ENCODE measurements at regions not wholly inside any gene's neighbourhood (a gene's known extent, or its start where the extent isn't known, plus 50 kb on each side); places are given as distances from the start of the nearest gene placed in this dataset.
"Not testable (repeated sequence)": the region's sequence is repeated elsewhere in the genome, so short reads cannot be mapped to it uniquely, and the experiment has no call there.

- DNase-seq, result no peak
These were observed 89.4 kb downstream of the ZNF675 start for GRCh38 chr19:23597661-23598060.

- no peak for DNase-seq
These were observed 90.1 kb downstream of the ZNF675 start for GRCh38 chr19:23596872-23597271.

GRCh38 chr19:23594311-23594710, 92.7 kb downstream of the ZNF675 start:
- DNase-seq, result not testable (repeated sequence)

GRCh38 chr19:23587546-23587945, 99.5 kb downstream of the ZNF675 start:
- DNase-seq, result no peak

DNA sequence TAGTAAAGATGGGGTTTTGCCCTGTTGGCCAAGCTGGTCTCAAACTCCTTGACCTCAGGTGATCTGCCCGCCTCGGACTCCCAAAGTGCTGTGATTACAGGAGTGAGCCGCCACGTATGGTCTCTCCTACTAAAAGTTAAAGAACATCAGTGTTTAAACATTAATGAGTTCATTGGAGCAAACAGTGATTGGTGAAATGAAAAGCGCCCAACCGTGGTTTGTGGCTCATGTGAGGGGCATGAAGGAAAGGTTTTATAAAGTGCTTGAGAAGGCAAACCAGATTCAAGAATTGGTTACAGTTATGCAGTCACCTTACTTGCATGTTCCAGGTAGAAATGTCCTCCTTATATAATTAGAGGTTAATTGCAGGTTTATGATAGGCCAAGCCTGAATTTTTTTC, 109.5 kb downstream of the ZNF675 start:
- no peak for DNase-seq

DNA sequence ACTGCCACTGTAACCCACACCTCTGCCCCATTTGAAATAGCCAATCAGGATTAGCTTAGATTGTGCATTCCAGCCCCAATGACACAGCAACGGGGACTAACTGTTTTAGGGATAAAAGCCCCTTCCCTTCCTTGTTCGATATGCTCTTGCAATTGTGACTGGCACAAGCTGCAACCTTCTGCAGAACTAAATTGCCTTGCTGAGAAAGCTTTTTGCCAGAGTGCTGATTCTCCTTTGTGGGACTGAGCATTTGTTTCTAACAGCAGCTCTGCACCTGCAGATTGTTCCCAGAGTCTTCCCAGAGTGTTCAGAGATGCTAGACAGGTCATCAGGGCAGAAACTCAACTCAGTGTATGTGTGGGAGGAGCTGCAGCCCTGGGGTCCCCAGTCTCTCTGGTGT, 115.8 kb downstream of the ZNF675 start:
- DNase-seq, result no peak

- not testable (repeated sequence) for DNase-seq
These were observed 118.9 kb downstream of the ZNF675 start for GRCh38 chr19:23568116-23568515.

- DNase-seq, result no peak
These were observed 121.8 kb downstream of the ZNF675 start for GRCh38 chr19:23565256-23565655.

DNA sequence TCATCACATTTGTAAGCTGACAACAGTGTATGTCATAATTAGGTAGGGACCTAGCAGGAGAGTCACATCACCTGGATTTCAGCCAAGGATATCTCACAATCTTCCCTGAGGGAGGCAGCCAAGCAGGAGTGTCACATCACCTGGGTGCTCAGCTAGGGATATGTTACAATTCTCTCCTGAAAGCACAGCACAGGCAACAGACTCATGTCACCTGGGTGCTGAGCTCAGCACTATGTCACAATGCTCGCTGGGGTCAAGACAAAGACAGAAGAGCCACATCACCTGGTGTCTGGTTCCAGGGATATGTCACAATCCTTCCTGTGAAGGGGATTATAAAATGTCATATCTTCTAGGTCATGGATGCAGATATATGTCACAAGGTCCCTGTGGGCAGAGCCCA, 123.7 kb downstream of the ZNF675 start:
- no peak for DNase-seq

- no peak for DNase-seq
These were observed 125.7 kb downstream of the ZNF675 start for GRCh38 chr19:23561341-23561740.

DNA sequence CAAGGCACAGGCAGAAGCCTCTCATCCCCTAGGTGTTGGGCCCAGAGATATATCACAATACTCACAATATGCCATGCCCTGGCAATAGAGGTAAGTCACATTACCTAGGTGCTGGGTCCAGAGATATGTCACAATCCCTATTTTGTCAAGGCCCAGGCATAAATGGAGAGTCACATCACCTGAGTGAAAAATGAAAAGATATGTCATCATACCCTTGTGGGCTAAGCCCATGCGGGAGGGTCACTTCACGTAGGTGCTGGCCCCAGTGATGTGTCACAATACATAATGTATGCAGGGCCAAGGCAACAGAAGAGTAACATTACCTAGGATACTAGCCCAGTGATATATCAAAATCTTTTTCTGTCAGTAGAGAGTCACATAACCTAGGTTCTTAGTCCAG, 127.0 kb downstream of the ZNF675 start:
- no peak for DNase-seq

GRCh38 chr19:23558541-23558940, 128.5 kb downstream of the ZNF675 start:
- DNase-seq, result no peak

GRCh38 chr19:23557381-23557780, 129.6 kb downstream of the ZNF675 start:
- no peak for DNase-seq

- DNase-seq, result no peak
These were observed 132.5 kb downstream of the ZNF675 start for GRCh38 chr19:23554548-23554947.

DNA sequence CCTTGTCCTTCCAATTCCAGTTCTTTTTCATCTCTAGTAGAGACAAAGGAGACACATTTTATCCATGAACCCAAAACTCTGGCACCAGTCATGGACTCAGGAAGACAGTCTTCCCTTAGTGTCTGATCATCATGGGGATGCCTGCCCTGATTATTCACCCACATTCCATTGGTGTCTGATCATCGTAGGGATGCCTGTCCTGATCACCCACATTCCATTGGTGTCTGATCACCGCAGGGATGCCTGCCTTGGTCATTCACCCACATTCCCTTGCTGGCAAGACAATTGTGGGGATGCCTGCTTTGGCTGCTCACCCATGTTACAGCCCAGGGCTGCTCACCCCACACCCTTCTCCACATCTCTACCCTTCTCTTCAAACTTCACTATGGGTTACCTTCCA, 136.9 kb downstream of the ZNF675 start:
- not testable (repeated sequence) for DNase-seq

GRCh38 chr19:23547816-23548430, 139.1 kb downstream of the ZNF675 start:
- DNase-seq, result no peak

DNA sequence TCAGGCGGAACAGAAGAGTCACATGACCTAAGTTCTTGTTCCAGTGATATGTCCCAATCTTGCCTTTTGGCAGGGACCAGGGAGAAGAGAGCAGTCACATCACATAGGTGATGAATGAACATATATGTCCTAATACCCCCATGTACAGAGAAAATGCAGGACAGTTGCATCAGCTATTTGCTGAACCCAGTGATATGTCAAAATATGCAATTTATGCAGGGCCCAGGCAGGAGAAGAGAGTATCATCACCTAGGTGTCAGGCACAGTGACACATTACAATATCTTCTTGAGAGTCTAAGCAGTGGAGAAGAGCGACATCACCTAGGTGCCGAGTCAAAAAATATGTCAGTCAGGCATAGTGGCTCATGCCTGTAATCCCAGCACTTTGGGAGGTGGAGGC, 139.9 kb downstream of the ZNF675 start:
- DNase-seq, result no peak

DNA sequence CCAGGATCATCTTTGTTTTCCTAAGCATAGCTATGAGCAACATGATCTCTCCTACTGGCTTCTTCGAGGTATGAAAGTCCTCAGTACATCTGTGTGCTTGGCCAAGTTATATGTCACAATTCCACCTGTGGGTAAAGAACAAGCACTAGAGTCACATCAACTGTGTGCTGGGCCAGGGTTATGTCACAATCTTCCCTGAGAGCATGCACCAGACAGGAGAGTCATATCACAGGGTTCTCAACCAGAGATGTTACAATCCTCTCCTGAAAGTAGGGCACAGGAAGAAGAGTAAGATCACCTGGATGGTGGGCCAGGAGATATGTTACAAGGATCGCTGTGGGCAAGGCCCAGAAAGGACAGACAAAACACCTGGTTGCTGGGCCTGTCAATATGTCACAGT, 143.7 kb downstream of the ZNF675 start:
- DNase-seq, result no peak

- DNase-seq, result no peak
These were observed 144.4 kb downstream of the ZNF675 start for GRCh38 chr19:23542562-23542961.

DNA sequence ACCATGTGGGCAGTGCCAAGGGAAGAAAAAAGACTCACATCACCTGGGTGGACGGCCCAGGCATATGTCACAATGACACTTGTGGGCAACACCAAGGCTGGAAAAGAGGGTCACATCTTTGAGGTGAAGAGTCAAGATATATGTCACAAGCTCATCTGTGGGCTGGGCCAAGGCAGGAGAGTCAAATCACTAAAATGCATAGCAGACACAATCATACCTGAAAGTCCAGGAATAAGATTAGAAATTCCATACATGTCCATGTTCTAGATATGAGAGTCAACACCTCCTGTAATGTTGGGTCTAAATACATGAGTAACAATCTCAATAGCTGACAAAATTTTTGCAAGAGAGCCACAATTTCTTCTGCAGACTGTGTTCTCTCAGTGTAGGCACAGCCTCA, 145.0 kb downstream of the ZNF675 start:
- no peak for DNase-seq

- DNase-seq, result not testable (repeated sequence)
These were observed 144.9 kb upstream of the ZNF91 start for GRCh38 chr19:23540180-23540579.

GRCh38 chr19:23539499-23539898, 144.2 kb upstream of the ZNF91 start:
- no peak for DNase-seq

DNA sequence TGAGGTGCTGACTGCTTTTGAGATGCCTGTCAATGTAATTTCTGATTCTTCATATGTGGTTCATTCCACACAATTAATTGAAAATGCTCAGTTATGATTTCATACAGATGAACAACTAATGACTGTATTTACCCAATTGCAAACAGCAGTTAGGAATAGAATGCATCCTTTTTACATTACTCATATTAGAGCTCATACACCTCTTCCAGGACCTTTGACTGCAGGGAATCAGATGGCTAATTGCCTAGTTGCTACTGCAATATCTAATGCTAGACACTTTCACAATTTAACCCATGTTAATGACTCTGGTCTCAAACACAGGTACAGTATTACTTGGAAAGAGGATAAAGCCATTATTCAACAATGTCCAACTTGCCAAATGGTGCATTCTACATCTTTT, 141.9 kb upstream of the ZNF91 start:
- not testable (repeated sequence) for DNase-seq

- DNase-seq, result not testable (repeated sequence)
These were observed 141.1 kb upstream of the ZNF91 start for GRCh38 chr19:23536341-23536740.

DNA sequence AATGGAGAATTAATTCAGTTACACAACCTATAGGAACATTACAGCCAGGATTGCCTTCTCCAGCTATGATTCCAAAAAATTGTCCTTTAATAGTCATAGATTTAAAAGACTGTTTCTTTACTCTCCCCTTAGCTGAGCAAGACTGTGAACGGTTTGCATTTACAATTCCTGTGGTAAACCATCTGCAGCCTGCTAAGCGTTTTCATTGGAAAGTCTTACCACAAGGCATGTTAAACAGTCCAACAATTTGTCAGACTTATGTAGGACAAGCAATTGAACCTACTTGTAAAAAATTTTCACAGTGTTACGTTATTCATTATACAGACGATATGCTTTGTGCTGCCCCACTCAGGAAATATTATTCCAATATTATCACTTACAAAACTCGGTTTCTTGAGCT, 140.6 kb upstream of the ZNF91 start:
- DNase-seq, result not testable (repeated sequence)

DNA sequence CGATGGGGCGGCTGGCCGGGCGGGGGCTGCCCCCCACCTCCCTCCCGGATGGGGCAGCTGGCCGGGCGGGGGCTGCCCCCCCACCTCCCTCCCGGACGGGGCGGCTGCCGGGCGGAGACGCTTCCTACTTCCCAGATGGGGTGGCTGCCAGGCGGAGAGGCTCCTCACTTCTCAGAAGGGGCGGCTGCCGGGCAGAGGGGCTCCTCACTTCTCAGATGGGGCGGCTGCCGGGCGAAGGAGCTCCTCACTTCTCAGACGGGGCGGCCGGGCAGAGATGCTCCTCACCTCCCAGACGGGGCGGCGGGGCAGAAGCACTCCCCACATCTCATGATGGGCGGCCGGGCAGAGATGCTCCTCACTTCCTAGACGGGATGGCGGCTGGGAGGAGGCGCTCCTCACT, 138.2 kb upstream of the ZNF91 start:
- DNase-seq, result not testable (repeated sequence)
